GM21528 (cell line): ENCODE measurements at regions not wholly inside any gene's neighbourhood (a gene's known extent, or its start where the extent isn't known, plus 50 kb on each side); places are given as distances from the start of the nearest gene placed in this dataset.

Source experiments
- ATAC-seq: cut with Tn5 transposase; IDR thresholded peaks from one replicate; pipeline ENCODE4 v1.9.1; 2021; ENCODE audit warnings: mild to moderate bottlenecking, moderate library complexity; ENCODE audit not compliant: unreplicated experiment, low FRiP score

- no peak for ATAC-seq
Measured at GRCh38 chr2:16085073-16085472, 144.7 kb downstream of the MYCN start.

- no peak for ATAC-seq
Measured at GRCh38 chr2:16084274-16084673, 143.9 kb downstream of the MYCN start.

- ATAC-seq: no peak
Measured at GRCh38 chr2:16082276-16082675, 141.9 kb downstream of the MYCN start.

DNA sequence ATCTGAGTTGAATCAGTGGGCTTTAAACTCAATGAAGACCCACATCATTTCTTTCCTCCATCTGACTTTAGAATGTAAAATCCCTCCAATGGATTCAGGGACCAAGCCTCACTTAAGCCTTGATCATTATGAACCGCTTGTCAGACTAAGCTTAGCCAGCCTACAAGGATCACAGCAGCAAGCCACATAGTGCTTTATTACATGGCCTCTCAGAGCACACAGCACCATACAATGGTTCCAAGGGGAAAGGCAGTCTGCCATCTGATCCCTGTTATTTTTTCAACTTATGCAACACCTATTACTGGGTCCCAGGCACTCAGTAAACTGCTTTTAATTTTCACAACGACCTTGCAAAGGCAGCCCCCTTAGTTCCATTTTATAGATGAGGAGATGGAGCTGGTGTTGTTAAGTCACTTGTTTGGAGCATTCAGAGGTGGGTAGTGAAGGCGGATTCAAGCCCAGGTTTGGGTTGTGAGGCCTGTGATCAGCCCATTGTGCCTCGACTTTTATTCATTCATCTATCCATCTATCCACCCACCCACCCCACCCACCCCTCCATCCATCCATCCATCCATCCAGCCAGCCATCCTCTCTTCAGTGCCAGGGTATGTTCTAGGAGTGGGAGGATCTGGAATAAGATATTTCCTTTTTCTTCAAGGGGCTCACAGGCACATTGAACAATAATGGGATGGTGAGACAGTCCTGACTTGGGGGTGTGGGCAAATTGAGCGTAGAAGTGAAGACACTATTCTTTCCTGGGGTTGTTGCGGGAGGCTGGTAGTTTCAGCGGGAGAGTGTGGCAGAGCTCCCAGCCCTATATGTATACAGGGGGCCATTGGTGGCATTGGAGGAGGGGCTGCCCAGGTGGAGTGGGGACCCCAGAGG lies 141.2 kb downstream of the MYCN start:
- no peak for ATAC-seq

DNA sequence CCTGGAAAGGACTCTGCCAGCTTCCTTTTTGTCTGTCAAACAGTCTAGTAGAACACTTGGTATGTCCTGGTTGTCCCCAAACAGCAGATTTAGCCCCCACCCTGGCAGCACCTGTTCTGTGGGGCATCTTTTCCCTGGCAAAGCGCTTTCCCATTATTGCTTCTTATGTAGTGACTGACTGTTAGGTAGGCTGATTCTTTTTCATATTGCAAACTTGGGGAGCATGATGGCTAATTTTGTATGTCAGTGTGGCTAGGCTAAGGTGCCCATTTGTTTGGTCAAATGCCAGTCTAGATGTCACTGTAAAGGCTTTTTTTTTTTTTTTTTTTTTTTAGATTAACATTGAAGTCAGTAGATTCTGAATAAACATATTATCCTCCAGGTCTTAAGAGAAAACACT lies 140.2 kb downstream of the MYCN start:
- no peak for ATAC-seq

- no peak for ATAC-seq
Measured at GRCh38 chr2:16080071-16080470, 139.7 kb downstream of the MYCN start.

- no peak for ATAC-seq
Measured at GRCh38 chr2:16079637-16080036, 139.3 kb downstream of the MYCN start.

- ATAC-seq: no peak
Measured at GRCh38 chr2:16077601-16078000, 137.3 kb downstream of the MYCN start.

DNA sequence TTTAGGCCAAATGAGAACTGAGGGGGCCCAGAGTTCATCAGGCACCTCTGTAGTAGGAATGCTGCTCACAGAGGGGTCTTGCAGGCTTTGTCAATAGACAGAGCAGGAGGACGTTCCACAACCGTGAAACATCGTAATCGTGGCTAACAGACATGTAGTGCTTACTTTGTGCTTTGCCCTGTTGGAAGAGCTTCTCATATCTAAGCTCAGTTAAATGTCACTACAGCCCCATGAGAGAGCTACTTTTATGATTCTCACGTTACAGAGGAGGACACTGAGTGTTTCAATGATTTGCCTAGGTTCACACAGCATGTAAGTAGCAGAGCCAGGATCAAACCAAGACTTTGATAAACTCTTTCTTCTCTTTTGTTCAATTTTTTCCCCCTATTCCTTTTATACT lies 136.6 kb downstream of the MYCN start:
- ATAC-seq: no peak

DNA sequence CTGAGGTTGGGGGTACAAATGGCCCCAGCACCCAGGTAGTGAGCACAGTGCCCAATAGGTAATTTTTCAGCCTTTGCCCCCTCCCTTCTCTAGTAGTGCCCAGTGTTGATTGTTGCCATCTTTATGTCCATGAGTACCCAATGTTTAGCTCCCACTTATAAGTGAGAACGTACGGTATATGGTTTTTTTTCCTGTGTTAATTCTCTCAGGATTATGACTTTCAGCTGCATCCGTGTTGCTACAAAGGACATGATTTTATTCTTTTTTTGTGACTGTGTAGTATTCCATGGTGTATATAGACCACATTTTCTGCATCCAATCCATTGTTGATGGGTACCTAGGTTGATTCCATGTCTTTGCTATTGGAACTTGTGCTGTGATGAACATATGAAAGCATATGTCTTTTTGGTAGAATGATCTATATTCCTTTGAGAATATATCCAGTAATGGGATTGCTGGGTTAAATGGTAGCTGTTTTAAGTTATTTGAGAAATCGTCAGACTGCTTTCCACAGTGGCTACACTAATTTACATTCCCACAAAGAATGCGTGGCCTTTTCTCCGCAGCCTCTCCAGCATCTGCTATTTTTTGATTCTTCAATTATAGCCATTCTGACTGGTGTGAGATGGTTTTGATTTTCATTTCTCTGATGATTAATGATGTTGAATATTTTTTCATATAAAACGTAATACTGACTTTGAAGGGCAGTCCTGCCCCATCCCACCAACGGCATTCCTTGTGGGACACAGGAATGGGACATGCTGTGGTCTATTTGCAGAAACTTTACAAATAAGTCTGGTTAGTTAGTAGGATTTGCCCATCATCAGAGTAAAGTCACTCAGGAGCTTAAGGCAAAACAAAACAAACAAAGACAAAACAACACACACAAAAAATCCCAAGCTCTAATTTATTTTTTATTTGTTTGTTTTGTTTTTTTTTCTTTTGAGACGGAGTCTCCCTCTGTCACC lies 135.0 kb downstream of the MYCN start:
- ATAC-seq: no peak

DNA sequence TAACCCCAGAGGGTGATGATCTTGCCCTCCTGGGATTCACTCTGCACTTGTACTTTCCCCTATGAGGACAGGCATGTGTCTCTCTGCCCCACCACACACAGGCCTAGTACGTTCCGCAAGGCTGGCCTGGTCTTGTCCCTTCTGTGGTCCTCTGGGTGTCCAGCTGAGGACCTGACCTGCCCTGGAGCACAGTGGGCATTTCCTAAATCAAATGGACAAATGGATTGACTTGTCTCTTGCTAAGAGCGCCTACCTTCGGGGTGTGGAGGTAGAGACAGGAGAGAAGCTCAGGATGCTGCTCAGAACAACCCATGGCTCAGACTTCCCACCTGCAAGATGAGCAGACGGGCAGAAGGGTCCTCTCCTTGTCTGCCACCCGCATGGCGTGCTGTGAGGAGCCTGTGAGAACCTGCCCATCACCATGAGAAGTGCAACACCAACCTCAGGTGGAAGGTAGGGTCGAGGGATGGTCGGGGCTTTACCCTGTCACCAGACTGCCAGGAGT lies 133.6 kb downstream of the MYCN start:
- no peak for ATAC-seq

- no peak for ATAC-seq
Measured at GRCh38 chr2:16073471-16073870, 133.1 kb downstream of the MYCN start.

DNA sequence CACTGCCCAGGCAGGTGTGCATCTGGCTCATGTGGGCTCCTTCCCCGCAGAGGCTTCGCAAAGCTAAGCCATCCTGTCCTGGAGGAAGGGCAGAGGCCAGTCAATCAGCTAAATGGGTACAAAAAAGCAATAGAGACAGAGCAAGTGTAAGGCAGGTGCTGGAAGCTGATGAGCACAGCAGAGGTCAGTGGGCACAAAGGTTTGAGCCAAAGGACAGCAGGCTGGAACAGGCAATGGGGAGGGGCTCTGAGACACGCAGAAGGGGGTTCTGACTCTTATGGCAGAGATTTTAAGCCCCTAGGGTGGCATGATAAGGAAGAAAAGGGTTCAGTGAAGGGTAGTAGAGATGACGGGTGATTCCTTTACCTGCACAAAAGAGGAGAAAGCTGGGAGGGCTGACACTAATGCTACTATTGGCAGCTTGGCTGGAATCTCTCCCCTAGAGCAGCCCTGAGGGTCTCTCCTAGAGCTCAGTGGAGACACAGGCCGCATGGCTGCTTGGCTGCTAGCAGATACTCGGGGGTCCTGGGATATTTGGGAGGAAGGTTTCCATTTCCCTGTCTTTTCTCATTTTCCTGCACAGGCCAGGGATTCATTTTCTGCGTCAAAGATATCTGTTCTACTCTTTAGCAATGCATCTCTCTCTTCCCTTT lies 132.4 kb downstream of the MYCN start:
- ATAC-seq: no peak

DNA sequence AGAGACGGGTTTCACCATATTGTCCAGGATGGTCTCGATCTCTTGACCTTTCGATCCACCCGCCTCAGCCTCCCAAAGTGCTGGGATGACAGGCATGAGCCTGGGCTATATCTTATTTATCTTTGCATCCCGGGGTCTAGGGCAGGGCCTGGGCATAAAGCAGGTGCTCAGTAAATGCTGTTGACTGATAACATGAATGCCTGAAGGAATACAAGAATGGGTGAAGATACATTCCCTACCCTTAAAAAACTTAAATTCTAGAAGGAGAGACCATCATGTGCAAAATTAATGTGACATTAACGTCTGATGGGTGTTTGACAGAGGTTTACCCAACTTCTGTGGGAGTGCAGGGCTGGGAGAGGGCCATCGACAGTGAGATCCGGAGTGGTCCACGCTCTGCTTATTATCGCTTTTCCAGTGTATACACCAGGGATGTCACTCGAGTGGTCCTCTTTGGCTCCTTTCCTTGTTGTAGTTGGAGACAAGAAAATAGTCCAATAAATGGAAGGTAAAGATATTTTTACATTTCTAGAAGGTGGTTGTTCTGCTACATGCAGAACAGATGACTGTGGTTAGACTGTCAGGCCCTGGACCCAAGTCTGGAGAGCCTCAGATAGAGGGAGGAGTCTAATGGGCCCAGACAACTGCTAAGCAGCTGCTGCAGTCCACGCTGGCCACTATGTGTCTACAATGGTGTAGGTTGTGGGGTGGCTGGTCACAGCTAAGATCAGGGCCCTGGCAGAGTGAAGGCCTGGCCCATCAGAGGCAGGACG lies 131.7 kb downstream of the MYCN start:
- ATAC-seq: no peak

GRCh38 chr2:16071039-16071864 lies 130.9 kb downstream of the MYCN start:
- no peak for ATAC-seq

- no peak for ATAC-seq
Measured at GRCh38 chr2:16070648-16070971, 130.3 kb downstream of the MYCN start.

DNA sequence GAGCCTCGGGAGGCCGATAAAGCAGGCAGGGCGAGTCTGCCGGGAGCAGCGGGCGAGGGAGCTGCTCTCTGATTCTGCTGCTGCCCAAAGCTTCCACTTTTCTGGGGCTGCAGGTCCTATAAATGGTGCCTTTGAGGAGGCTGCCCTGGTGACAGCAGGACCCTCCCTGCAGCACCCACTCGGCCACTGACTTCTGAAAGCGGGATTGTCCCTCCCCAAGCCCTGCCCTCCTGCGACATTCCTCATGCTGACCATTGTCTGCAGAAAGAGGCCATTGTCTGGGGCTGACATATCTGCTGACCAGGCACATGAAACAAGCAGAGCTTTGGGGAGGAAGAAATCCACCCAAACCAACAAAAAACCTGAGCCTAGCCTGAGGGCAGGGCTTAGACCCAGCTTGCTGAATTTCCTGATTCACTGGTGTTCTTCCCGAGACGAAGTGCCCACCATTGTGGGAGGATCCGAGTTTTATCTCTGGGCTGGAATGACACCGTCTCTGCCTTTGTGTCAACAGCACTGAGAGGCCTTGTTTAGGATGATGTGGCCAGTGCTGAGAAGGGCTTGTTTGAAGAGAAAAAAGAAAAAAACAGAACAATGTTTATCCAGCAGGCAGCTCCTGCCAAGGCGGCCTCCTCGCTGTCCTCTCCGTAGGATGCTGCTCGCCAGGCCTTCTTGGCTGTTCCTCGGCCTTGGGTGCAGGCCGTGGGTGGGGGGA lies 129.7 kb downstream of the MYCN start:
- ATAC-seq: no peak

DNA sequence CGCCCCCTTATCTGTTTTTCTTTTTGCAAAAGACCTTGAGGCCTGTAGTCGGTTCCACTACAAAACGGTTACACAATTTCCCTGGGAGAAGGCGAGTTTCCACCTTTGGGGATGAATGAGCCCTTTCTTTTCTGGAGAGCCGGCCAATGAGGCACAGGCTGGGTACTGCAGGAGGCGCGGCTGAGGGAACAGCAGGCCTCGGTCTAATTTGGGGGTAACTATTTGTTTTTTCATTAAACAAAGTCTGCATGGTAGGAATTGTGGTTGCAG lies 129.2 kb downstream of the MYCN start:
- ATAC-seq: no peak

DNA sequence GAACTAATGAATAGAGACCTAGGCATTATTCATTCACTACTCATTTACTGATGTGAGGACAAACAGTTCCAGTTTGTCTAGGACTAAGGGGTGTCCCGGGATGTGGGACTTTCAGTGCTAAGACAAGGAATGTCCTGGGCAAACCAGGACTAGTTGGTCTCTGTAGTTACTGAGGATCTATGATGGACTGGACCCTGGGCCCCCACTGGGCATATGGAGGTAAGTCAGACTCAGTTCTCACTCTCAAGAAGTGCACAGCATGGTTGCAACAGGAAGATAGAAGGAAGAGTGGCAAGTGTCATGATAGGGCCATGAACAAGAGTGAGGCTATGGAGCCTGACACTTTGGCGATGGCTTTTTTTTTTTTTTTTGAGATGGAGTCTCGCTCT lies 128.2 kb downstream of the MYCN start:
- no peak for ATAC-seq
